GM12874 (cell line): ENCODE measurements at regions not wholly inside any gene's neighbourhood (a gene's known extent, or its start where the extent isn't known, plus 50 kb on each side); places are given as distances from the start of the nearest gene placed in this dataset.

Experiments used
- TF ChIP-seq, protein P1 (sequence below): IDR thresholded peaks from 2 replicates; pipeline ENCODE4 v1.5.1; 2011; ENCODE audit warnings: low read depth, mild to moderate bottlenecking, control low read depth, low read length, moderate library complexity; ENCODE audit not compliant: insufficient read depth

DNA sequence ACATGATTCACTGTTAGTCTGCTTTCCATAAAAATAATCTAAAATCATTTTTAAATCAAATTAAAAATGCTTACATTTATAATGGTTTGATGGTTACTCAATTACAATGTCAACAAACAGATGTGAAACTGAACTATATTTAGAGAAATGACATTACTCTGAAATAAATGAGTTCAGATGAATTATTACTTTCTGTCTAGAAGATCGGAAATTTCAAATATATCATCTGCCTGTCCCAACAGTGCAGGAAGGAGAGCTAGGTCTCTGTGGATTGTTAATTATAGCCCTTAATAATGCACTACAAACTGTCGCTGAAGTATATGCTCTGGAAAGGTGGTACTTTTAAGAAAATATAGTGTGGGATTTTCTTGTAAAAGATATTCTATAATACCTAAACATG, 109.8 kb downstream of the DSEL start:
- TF ChIP-seq, protein P1, sequence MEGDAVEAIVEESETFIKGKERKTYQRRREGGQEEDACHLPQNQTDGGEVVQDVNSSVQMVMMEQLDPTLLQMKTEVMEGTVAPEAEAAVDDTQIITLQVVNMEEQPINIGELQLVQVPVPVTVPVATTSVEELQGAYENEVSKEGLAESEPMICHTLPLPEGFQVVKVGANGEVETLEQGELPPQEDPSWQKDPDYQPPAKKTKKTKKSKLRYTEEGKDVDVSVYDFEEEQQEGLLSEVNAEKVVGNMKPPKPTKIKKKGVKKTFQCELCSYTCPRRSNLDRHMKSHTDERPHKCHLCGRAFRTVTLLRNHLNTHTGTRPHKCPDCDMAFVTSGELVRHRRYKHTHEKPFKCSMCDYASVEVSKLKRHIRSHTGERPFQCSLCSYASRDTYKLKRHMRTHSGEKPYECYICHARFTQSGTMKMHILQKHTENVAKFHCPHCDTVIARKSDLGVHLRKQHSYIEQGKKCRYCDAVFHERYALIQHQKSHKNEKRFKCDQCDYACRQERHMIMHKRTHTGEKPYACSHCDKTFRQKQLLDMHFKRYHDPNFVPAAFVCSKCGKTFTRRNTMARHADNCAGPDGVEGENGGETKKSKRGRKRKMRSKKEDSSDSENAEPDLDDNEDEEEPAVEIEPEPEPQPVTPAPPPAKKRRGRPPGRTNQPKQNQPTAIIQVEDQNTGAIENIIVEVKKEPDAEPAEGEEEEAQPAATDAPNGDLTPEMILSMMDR: no peak

DNA sequence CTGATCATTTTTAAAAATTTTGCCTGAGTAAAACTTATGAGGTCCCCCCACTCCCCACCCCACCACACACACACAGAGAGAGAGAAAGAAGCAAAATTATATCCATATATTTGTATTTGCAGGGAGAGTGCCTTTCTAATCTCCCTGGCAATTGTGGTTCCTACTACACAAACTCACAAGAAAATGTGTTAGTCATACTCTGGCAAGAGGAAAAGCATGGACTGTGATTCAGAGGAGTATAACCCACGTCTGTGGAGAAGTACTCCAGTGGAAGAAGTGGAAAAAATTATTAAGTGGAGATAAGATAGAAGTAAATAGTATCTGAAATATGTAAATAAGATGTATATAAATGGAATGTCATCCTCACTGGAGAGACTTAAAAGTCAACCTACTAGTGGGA, 114.0 kb downstream of the DSEL start:
- TF ChIP-seq, protein P1: no peak

DNA sequence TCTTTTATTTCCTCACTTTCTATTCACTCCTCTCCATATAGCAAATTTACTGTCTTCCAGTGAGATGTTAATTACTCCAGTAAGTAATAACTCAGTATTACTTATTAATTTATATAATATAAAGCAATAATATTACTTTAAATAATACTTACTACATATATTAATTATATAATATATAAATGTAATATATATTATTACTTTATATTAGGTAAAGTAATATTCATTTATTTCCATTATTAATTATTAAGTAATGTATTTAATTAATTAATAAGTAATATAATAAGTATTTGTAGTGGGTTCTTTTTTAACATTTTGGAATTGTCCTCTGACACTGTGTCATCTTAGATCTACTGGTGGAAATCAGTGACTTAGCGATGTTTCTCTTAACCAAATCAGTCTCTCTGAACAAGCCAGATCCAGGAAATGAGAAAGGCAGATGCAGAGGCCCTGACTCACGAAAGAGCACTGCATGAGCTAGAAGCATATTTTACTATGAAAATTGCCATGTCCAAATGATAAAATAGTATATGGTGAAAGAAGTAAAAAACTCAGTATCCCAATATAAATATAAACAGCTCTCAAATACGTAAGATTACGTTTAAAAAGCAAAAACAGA, 115.9 kb downstream of the DSEL start:
- TF ChIP-seq, protein P1: no peak

DNA sequence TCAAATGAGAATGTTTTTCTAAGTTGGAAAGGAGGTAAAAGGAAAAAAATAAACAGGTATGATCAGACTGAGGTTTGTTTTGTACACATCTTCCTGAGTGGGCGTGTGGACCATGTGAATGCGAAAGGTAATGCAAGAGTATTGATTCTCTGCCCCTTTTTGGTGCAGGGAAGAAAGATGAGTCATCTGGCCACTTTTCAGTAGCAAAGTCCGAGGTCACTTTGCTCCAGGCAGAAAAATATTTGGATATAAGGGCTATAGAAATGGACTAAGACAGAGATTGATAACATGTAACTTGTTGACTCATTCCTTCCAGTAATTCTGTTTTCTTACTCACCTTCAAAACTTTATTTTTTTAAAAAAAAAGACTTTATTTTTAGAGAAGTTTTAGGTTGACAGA, 130.5 kb downstream of the DSEL start:
- TF ChIP-seq, protein P1: no peak

DNA sequence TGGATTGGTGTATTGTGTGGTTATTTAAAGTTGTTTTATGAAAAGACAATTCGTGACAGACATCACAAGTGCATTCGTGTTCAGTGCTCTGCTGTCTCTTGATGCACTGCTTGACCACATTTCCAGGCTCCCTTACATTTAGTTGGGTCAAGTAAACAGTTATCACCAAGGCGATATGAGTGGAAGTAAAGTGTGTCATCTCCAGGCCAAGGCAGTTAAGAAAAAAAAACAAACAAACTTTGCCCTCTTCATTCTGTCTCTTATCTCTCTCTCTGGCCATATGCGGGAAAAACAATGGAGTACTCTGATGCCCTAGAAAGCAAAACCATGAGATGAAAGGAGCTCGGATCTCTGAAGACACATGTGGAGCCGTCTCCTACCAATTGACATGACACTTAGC, 131.1 kb downstream of the DSEL start:
- TF ChIP-seq, protein P1: no peak

DNA sequence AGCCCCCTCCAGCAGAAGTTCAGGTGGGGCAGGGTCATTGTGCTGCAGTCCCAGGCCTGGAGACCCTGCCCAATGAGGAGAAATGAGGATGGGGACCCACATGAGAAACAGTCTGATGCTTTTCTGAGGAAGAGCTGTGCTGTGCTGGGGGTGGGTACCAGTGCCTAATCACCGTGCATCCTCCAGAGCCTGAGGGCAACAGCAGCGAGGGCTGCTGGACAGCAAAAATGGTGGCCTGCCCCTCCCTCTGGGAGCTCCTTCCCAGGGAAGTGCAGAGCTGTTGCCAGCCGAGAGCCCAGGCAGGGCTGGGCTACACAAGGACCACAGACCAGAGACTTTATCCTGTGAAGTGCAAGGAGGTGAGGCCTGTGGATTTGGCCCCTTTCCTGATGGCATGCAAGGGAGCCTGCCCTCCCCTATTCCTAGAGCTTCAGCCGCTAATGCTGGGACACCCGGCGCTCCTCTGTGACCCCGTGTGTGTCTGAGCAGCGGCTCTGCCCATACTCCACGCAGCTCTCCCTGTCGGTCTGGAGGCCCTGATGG, 134.8 kb downstream of the DSEL start:
- TF ChIP-seq, protein P1: no peak

DNA sequence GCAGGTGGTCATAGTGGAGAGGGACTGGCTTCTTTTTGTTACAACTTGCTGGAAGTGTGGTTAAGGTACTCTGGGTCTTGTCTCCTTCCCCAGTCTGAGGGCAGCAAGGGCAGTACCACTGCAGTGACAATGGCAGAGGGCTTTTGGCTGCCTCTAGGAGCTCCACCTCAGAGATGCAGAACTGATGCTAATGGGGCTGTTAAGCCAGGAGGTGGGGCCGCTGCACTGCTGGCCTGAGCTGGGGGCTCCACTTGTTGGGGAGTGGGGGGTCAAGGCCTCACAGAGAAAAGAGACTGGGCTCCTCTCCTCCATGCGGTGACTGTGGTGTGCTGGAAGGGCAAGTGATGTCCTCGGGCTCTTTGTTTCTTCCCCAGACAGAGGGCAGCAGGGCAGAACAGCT, 135.7 kb downstream of the DSEL start:
- TF ChIP-seq, protein P1: no peak
